SU-DHL-6 (cell line): ENCODE measurements at regions not wholly inside any gene's neighbourhood (a gene's known extent, or its start where the extent isn't known, plus 50 kb on each side); places are given as distances from the start of the nearest gene placed in this dataset.

Experiments
- H2AFZ ChIP-seq: fragments of 200-600 bp; sonication (generic); 2 replicates; pipeline ENCODE4 v1.6.1; 2014; ENCODE audit warnings: low read depth, mild to moderate bottlenecking, moderate library complexity, mixed read lengths, antibody characterized with exemption, low read length; ENCODE audit not compliant: severe bottlenecking
- H3F3A ChIP-seq: fragments of 200-600 bp; shearing (Covaris generic); 2 replicates; pipeline ENCODE4 v1.6.0; 2016; ENCODE audit warnings: antibody characterized with exemption, mild to moderate bottlenecking; ENCODE audit not compliant: insufficient read depth
- H3K27ac ChIP-seq: fragments of 200-600 bp; sonication (generic); 2 replicates; pipeline ENCODE4 v1.5.1; 2016; ENCODE audit warnings: low read depth, mild to moderate bottlenecking, low read length, moderate library complexity, mixed read lengths
- H3K27me3 ChIP-seq: fragments of 200-600 bp; sonication (generic), shearing (Covaris generic); 2 replicates; pipeline ENCODE4 v1.6.0; 2014; ENCODE audit warnings: mild to moderate bottlenecking, low read length
- H3K36me3 ChIP-seq: fragments of 200-600 bp; sonication (generic); 2 replicates; pipeline ENCODE4 v1.6.1; 2014; ENCODE audit warnings: mild to moderate bottlenecking, low read length, mixed read lengths
- H3K4me2 ChIP-seq: fragments of 300-600, 200-600 bp; shearing (Covaris generic), sonication (generic); 2 replicates; pipeline ENCODE4 v1.6.0; 2014; ENCODE audit warnings: low read length, low read depth, mild to moderate bottlenecking; ENCODE audit not compliant: poor library complexity, severe bottlenecking
- H3K4me3 ChIP-seq: fragments of 200-600 bp; sonication (generic); 2 replicates; pipeline ENCODE4 v1.5.1; 2014; ENCODE audit warnings: antibody characterized with exemption, low read length, mild to moderate bottlenecking, mixed read lengths; ENCODE audit not compliant: insufficient read depth, poor library complexity, severe bottlenecking
- H3K79me2 ChIP-seq: fragments of 200-600 bp; sonication (generic); 2 replicates; pipeline ENCODE4 v1.6.1; 2014; ENCODE audit warnings: mild to moderate bottlenecking, low read length, moderate library complexity; ENCODE audit not compliant: insufficient read depth
- H3K9ac ChIP-seq: fragments of 200-600 bp; sonication (generic); 2 replicates; pipeline ENCODE4 v1.7.0; 2014; ENCODE audit warnings: mild to moderate bottlenecking, low read length
- H3K9me2 ChIP-seq: fragments of 200-600 bp; sonication (generic); replicated peaks from 2 replicates; pipeline ENCODE4 v1.6.1; 2014; ENCODE audit warnings: low read length; ENCODE audit not compliant: insufficient read depth
- H3K9me3 ChIP-seq: fragments of 200-600 bp; sonication (generic); 2 replicates; pipeline ENCODE4 v1.6.1; 2014; ENCODE audit warnings: low read length, mixed read lengths; ENCODE audit not compliant: insufficient read depth
- H4K20me1 ChIP-seq: fragments of 200-600 bp; sonication (generic); 2 replicates; pipeline ENCODE4 v1.6.1; 2014; ENCODE audit warnings: low read depth, mild to moderate bottlenecking, antibody characterized with exemption, low read length, moderate library complexity, mixed read lengths
- EZH2phosphoT487 ChIP-seq: fragments of 200-600 bp; sonication (generic), shearing (Covaris generic); conservative IDR thresholded peaks from 2 replicates; pipeline ENCODE4 v1.6.1; 2018; ENCODE audit warnings: mild to moderate bottlenecking, antibody characterized with exemption, low read length, moderate library complexity, mixed read lengths
- TF ChIP-seq, protein P1 (sequence below): fragments of 200-600 bp; sonication (generic); IDR thresholded peaks from one replicate; pipeline ENCODE4 v1.5.1; 2017; ENCODE audit warnings: antibody characterized with exemption, mild to moderate bottlenecking, low read length, moderate library complexity; ENCODE audit not compliant: insufficient read depth, poor library complexity, severe bottlenecking

DNA sequence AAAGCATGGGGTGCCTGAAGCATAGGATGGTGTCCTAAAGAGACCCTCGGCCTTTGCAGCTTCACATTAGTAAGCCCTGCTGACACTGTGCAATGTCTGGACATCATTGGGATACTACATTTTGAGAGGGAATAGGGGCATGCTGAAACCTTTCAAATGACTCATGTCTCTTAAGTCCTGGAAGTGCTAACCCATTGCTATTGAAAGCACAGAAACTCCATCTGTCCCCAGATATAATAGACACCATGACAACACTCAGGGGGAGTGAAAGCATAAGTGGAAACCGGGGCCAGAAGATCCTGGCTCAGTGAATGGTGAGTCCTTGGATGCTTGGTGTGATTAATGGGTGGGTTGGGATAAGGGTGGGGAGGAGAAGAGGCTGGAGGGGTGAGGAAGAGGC lies 595.5 kb upstream of the ID2 start:
- Histone ChIP-seq H3K4me2 (no peak overlapping the region), H3K4me3 (no peak overlapping the region), H3K9ac (no peak overlapping the region), H2AFZ (no peak overlapping the region), H4K20me1 (no peaks in the 10 kb centered on the region), H3K27me3 (no peaks in the 10 kb centered on the region), H3F3A (no peaks in the 10 kb centered on the region), H3K9me3 (no peaks in the 10 kb centered on the region), H3K36me3 (no peaks in the 10 kb centered on the region), H3K27ac (no peak overlapping the region), H3K9me2 (no peaks in the 10 kb centered on the region), H3K79me2 (no peaks in the 10 kb centered on the region)
- TF ChIP-seq EZH2phosphoT487: no peak
- TF ChIP-seq, protein P1, sequence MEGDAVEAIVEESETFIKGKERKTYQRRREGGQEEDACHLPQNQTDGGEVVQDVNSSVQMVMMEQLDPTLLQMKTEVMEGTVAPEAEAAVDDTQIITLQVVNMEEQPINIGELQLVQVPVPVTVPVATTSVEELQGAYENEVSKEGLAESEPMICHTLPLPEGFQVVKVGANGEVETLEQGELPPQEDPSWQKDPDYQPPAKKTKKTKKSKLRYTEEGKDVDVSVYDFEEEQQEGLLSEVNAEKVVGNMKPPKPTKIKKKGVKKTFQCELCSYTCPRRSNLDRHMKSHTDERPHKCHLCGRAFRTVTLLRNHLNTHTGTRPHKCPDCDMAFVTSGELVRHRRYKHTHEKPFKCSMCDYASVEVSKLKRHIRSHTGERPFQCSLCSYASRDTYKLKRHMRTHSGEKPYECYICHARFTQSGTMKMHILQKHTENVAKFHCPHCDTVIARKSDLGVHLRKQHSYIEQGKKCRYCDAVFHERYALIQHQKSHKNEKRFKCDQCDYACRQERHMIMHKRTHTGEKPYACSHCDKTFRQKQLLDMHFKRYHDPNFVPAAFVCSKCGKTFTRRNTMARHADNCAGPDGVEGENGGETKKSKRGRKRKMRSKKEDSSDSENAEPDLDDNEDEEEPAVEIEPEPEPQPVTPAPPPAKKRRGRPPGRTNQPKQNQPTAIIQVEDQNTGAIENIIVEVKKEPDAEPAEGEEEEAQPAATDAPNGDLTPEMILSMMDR: no peak

DNA sequence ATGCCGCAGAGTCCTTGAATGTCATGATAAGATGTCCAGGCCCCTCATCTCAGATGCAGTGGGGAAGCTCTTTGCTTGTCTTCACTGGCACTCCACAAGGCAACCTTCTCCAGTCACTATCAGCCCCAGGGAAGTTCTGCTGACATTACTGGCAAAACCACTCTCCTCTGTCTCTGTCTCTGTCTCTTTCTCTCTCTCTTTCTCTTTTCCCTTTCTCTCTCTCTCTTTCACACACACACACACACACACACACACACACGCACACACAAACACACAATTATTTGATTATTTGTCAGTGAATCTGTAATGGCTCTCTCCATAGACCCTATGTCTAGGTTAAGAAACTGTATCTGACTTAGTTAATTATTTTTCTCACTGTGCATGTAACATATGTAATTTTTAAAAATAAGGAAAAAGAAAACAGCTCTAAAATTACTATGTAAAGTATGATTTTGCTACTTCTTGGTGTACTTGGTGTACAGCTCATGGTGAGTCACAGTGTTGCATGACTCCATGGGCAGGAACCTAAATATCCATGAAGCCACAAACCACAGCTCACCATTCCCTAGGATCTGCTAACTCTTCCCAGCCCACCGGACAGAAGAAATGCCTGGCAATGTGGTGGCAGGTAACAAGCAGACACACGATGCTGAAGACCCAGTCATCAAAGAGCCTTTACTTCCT lies 594.9 kb upstream of the ID2 start:
- H3K4me2 ChIP-seq: no peak overlapping the region
- no peaks in the 10 kb centered on the region for H3K36me3 ChIP-seq
- no peak overlapping the region for H3K27ac ChIP-seq
- no peak overlapping the region for H3K9ac ChIP-seq
- no peaks in the 10 kb centered on the region for H3K27me3 ChIP-seq
- TF ChIP-seq EZH2phosphoT487: no peak
- TF ChIP-seq, protein P1: no peak
- no peak overlapping the region for H3K4me3 ChIP-seq
- H3F3A ChIP-seq: no peaks in the 10 kb centered on the region
- no peaks in the 10 kb centered on the region for H3K79me2 ChIP-seq
- H2AFZ ChIP-seq: no peak overlapping the region
- no peaks in the 10 kb centered on the region for H3K9me3 ChIP-seq
- no peaks in the 10 kb centered on the region for H3K9me2 ChIP-seq
- H4K20me1 ChIP-seq: no peaks in the 10 kb centered on the region

DNA sequence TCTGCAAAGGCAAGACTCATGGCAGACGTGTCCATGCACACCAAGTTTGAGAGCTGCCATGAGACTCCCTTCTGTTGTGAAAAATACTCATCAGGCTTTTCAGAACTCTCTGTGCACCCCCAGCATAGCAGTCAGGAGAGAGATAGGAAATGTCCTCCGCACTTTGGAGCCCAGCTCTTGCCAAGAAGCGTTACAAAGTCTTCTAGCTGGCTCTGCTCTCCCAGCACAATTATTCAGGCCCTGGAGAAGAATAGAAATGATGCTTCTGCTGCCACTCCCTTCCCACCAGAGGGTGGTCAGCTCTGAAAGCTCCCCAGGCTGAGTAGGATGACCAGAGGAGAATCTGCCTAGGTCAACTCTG lies 594.4 kb upstream of the ID2 start:
- no peak overlapping the region for H2AFZ ChIP-seq
- H3K36me3 ChIP-seq: no peaks in the 10 kb centered on the region
- H3K27ac ChIP-seq: no peak overlapping the region
- H3K79me2 ChIP-seq: no peaks in the 10 kb centered on the region
- H3K4me2 ChIP-seq: no peak overlapping the region
- H3K9ac ChIP-seq: no peak overlapping the region
- TF ChIP-seq EZH2phosphoT487: no peak
- TF ChIP-seq, protein P1: no peak
- H3K9me2 ChIP-seq: no peaks in the 10 kb centered on the region
- H4K20me1 ChIP-seq: no peaks in the 10 kb centered on the region
- H3F3A ChIP-seq: no peaks in the 10 kb centered on the region
- H3K9me3 ChIP-seq: no peaks in the 10 kb centered on the region
- H3K27me3 ChIP-seq: no peaks in the 10 kb centered on the region
- H3K4me3 ChIP-seq: no peak overlapping the region
